H1 (cell line): ENCODE measurements at regions not wholly inside any gene's neighbourhood (a gene's known extent, or its start where the extent isn't known, plus 50 kb on each side); places are given as distances from the start of the nearest gene placed in this dataset.

Source experiments
- CTCF ChIA-PET: fragments of 300-600 bp; sonication (Branson Sonifier 250); formaldehyde crosslinking; loops from one replicate; lab custom pipeline; 2021; ENCODE audit not compliant: partially characterized antibody; lab: Charles Lee
- POLR2A ChIA-PET: fragments of 300-600 bp; sonication (Branson Sonifier 250); formaldehyde crosslinking; loops from one replicate; lab custom pipeline; 2021; ENCODE audit warnings: inconsistent platforms; ENCODE audit not compliant: partially characterized antibody; lab: Charles Lee
- DNase-seq, 2 experiments: peaks; one replicate each; pipeline versions ENCODE4 v3.0.0 to v3.0.0-alpha.2; 2010 to 2022; ENCODE audit warnings: low spot score in 2 of 2, low read depth in 1 of 2, mixed read lengths in 1 of 2
- FAIRE-seq: peaks from 2 replicates; lab custom pipeline; 2011; peaks lifted over from hg19 to GRCh38; lab: Jason Lieb, UNC
- H2AFZ ChIP-seq: 2 replicates; pipeline ENCODE4 v1.8.1; 2012; ENCODE audit warnings: low read length, inconsistent platforms
- H2AK5ac ChIP-seq: 2 replicates; pipeline ENCODE4 v1.6.1; 2013; ENCODE audit warnings: low read depth, low read length
- H2BK120ac ChIP-seq: replicated peaks from 2 replicates; pipeline ENCODE3; 2013; ENCODE audit warnings: low read depth, low read length, inconsistent platforms
- H2BK12ac ChIP-seq: 2 replicates; pipeline ENCODE4 v1.6.1; 2013; ENCODE audit warnings: low read depth, low read length
- H2BK15ac ChIP-seq: 2 replicates; pipeline ENCODE4 v1.6.1; 2013; ENCODE audit warnings: low read length
- H2BK20ac ChIP-seq: 2 replicates; pipeline ENCODE4 v1.6.1; 2013; ENCODE audit warnings: low read length
- H2BK5ac ChIP-seq: 2 replicates; pipeline ENCODE4 v1.6.1; 2013; ENCODE audit warnings: low read depth, low read length
- H3K14ac ChIP-seq: 2 replicates; pipeline ENCODE4 v1.6.1; 2013; ENCODE audit warnings: inconsistent platforms; ENCODE audit not compliant: insufficient read length
- H3K18ac ChIP-seq: 2 replicates; pipeline ENCODE4 v1.6.1; 2013; ENCODE audit warnings: low read length; ENCODE audit errors: extremely low read depth
- H3K23ac ChIP-seq: 2 replicates; pipeline ENCODE4 v1.6.1; 2013; ENCODE audit warnings: inconsistent platforms; ENCODE audit not compliant: insufficient read length
- H3K23me2 ChIP-seq: 2 replicates; pipeline ENCODE4 v1.6.1; 2013; ENCODE audit warnings: low read depth, low read length
- H3K27ac ChIP-seq: 2 replicates; pipeline ENCODE4 v1.6.1; 2011; ENCODE audit warnings: low read depth, low read length, inconsistent platforms
- H3K27me3 ChIP-seq, 4 experiments: replicated peaks in 1 of 4; 1 replicate in 1 of 4; 2 replicates in 3 of 4; pipeline versions ENCODE4 v1.6.1 to v1.8.1; 2011 to 2013; ENCODE audit warnings: low read length in 3 of 4, mild to moderate bottlenecking in 3 of 4, inconsistent platforms in 2 of 4, mixed read lengths in 2 of 4, moderate library complexity in 1 of 4; ENCODE audit not compliant: control insufficient read depth in 3 of 4, insufficient read depth in 3 of 4; ENCODE audit errors: extremely low read depth in 1 of 4
- H3K36me3 ChIP-seq, 4 experiments: 2 replicates each; pipeline versions ENCODE4 v1.6.1 to v1.8.1; 2011 to 2013; ENCODE audit warnings: mild to moderate bottlenecking in 4 of 4, low read length in 3 of 4, moderate library complexity in 2 of 4, control low read depth in 1 of 4, inconsistent platforms in 1 of 4; ENCODE audit not compliant: insufficient read depth in 4 of 4, control insufficient read depth in 2 of 4
- H3K4ac ChIP-seq: replicated peaks from 2 replicates; pipeline ENCODE3; 2013; ENCODE audit warnings: low read length, low read depth, mixed read lengths, inconsistent platforms; ENCODE audit not compliant: insufficient read length
- H3K4me1 ChIP-seq, 4 experiments: replicated peaks in 1 of 4; 1 replicate in 1 of 4; 2 replicates in 3 of 4; pipeline versions ENCODE4 v1.6.1 to v1.8.1; 2011 to 2013; ENCODE audit warnings: low read length in 3 of 4, inconsistent platforms in 2 of 4, mixed read lengths in 1 of 4; ENCODE audit not compliant: insufficient read depth in 4 of 4, control insufficient read depth in 3 of 4
- H3K4me2 ChIP-seq, 2 experiments: 2 replicates each; pipeline versions ENCODE4 v1.6.1 to v1.8.1; 2011 to 2013; ENCODE audit warnings: low read depth in 2 of 2, low read length in 2 of 2, control low read depth in 1 of 2, inconsistent platforms in 1 of 2, mild to moderate bottlenecking in 1 of 2; ENCODE audit not compliant: insufficient read depth in 1 of 2
- H3K4me3 ChIP-seq, 4 experiments: fragments of 200-600, 300-600 bp in 1 of 4; sonication (generic), shearing (Covaris generic), sonication (Bioruptor Twin) in 1 of 4; 2 replicates each; pipeline versions ENCODE4 v1.5.1 to v1.8.1; 2011 to 2016; ENCODE audit warnings: low read length in 4 of 4, low read depth in 3 of 4, control low read depth in 2 of 4, inconsistent platforms in 2 of 4, mild to moderate bottlenecking in 2 of 4, mixed read lengths in 1 of 4, moderate library complexity in 1 of 4; ENCODE audit not compliant: insufficient read depth in 2 of 4; ENCODE audit errors: extremely low read depth in 1 of 4
- H3K56ac ChIP-seq: replicated peaks from 2 replicates; pipeline ENCODE3; 2013; ENCODE audit warnings: low read depth, mild to moderate bottlenecking, mixed read lengths, low read length, inconsistent platforms; ENCODE audit not compliant: insufficient read length
- H3K79me1 ChIP-seq: 2 replicates; pipeline ENCODE4 v1.6.1; 2013; ENCODE audit warnings: low read depth, low read length, control low read depth
- H3K79me2 ChIP-seq, 2 experiments: 2 replicates each; pipeline versions ENCODE4 v1.6.1 to v1.8.1; 2012 to 2013; ENCODE audit warnings: low read length in 2 of 2, mild to moderate bottlenecking in 2 of 2, inconsistent platforms in 1 of 2; ENCODE audit not compliant: insufficient read depth in 2 of 2, control insufficient read depth in 1 of 2
- H3K9ac ChIP-seq, 4 experiments: replicated peaks in 1 of 4; 1 replicate in 1 of 4; 2 replicates in 3 of 4; pipeline versions ENCODE4 v1.6.1 to v1.8.1; 2011 to 2013; ENCODE audit warnings: low read depth in 3 of 4, low read length in 3 of 4, control low read depth in 2 of 4, mild to moderate bottlenecking in 2 of 4, moderate library complexity in 2 of 4, inconsistent platforms in 1 of 4; ENCODE audit errors: extremely low read depth in 1 of 4
- H3K9me3 ChIP-seq, 2 experiments: 2 replicates each; pipeline versions ENCODE4 v1.6.1 to v1.8.1; 2012 to 2013; ENCODE audit warnings: mild to moderate bottlenecking in 2 of 2, moderate library complexity in 2 of 2, control low read depth in 1 of 2, inconsistent platforms in 1 of 2, low read depth in 1 of 2, low read length in 1 of 2, mixed read lengths in 1 of 2; ENCODE audit not compliant: insufficient read depth in 2 of 2
- H4K20me1 ChIP-seq, 2 experiments: replicated peaks in 1 of 2; 2 replicates each; pipeline versions ENCODE3 to v1.8.1; 2011 to 2013; ENCODE audit warnings: inconsistent platforms in 2 of 2, low read length in 2 of 2, mild to moderate bottlenecking in 1 of 2; ENCODE audit not compliant: insufficient read depth in 2 of 2, control insufficient read depth in 1 of 2
- H4K5ac ChIP-seq: 2 replicates; pipeline ENCODE4 v1.6.1; 2013; ENCODE audit warnings: low read length, low read depth, mixed read lengths, inconsistent platforms; ENCODE audit not compliant: insufficient read length
- H4K8ac ChIP-seq: 2 replicates; pipeline ENCODE4 v1.8.0; 2013; ENCODE audit warnings: mild to moderate bottlenecking, moderate library complexity, low read length, inconsistent platforms; ENCODE audit not compliant: insufficient read depth; ENCODE audit errors: extremely low read depth
- H4K91ac ChIP-seq: replicated peaks from 2 replicates; pipeline ENCODE3; 2013; ENCODE audit warnings: low read length, mixed read lengths, inconsistent platforms; ENCODE audit not compliant: insufficient read length
- BRCA1 ChIP-seq: IDR thresholded peaks from 2 replicates; pipeline ENCODE4 v1.6.1; 2012; ENCODE audit warnings: low read depth, low read length, improper control_type of control experiment
- CHD1 ChIP-seq: IDR thresholded peaks from 2 replicates; pipeline ENCODE4 v1.6.1; 2012; ENCODE audit warnings: low read depth, low read length, improper control_type of control experiment
- PHF8 ChIP-seq: fragments of 200-600 bp; sonication (generic); conservative IDR thresholded peaks from 2 replicates; pipeline ENCODE4 v1.7.1; 2012; ENCODE audit warnings: low read depth, mild to moderate bottlenecking, inconsistent platforms, low read length, moderate library complexity
- WGBS, 2 experiments: shearing (Covaris generic) in 1 of 2; methylation state at CpG; one replicate each; pipeline versions ENCODE4 v1.1.6 to v1.1.7; 2013 to 2015; ENCODE audit warnings: low lambda C conversion rate in 2 of 2, mixed read lengths in 2 of 2, inconsistent platforms in 1 of 2, low coverage in 1 of 2, missing lambda C conversion rate in 1 of 2; ENCODE audit not compliant: insufficient replicate concordance in 2 of 2, insufficient coverage in 1 of 2, insufficient read length in 1 of 2; ENCODE audit errors: extremely low coverage in 1 of 2, missing lambda C conversion rate in 1 of 2; 5-methylcytosine and 5-hydroxymethylcytosine counted together

- no peaks in the 10 kb centered on the region for H3K27me3 ChIP-seq
- no peak overlapping the region for H3K4ac ChIP-seq
- no peak overlapping the region for H3K9ac ChIP-seq
- H2BK5ac ChIP-seq, result no peak overlapping the region
- H2BK12ac ChIP-seq, result no peak overlapping the region
- no peak overlapping the region for H3K4me2 ChIP-seq
- no peak overlapping the region for H2AFZ ChIP-seq
- no peaks in the 10 kb centered on the region for H3K79me1 ChIP-seq
- DNase-seq (no peak), FAIRE-seq (no peak)
- H2BK15ac ChIP-seq, result no peak overlapping the region
- H2BK20ac ChIP-seq, result no peak overlapping the region
- H3K18ac ChIP-seq, result no peak overlapping the region
- no peak overlapping the region for H2AK5ac ChIP-seq
- 94% methylated on average over 2 of the region's 2 CpGs; no CpG with 5 or more reads in 1 of the 2 experiments for WGBS, 2 experiments
- H4K20me1 ChIP-seq, result no peaks in the 10 kb centered on the region
- no peaks in the 10 kb centered on the region for H3K4me1 ChIP-seq
- no peak overlapping the region for H4K8ac ChIP-seq
- no peak overlapping the region for H3K23ac ChIP-seq
- ChIA-PET CTCF (interaction anchor here (0.5 to 2.1 kb wide), 4 partner anchors 10 to 454 kb away, joined by 3 to 7 read pairs (median 4); no protein-coding TSS in a partner anchor), POLR2A (no interaction called here)
- H3K9me3 ChIP-seq, result no peaks in the 10 kb centered on the region
- no peak overlapping the region for H3K56ac ChIP-seq
- H3K27ac ChIP-seq, result no peak overlapping the region
- H3K4me3 ChIP-seq, result no peak overlapping the region
- no peak overlapping the region for H4K91ac ChIP-seq
- H3K36me3 ChIP-seq, result no peaks in the 10 kb centered on the region
- H2BK120ac ChIP-seq, result no peak overlapping the region
- TF ChIP-seq PHF8 (no peak), BRCA1 (no peak), CHD1 (no peak)
- H3K79me2 ChIP-seq, result no peaks in the 10 kb centered on the region
- no peaks in the 10 kb centered on the region for H3K23me2 ChIP-seq
- H3K14ac ChIP-seq, result no peak overlapping the region
- H4K5ac ChIP-seq, result no peak overlapping the region
Observed at GRCh38 chr9:86868616-86869015, 78.7 kb downstream of the GAS1 start.
